ENCODE measurements at regions not wholly inside any gene's neighbourhood (a gene's known extent, or its start where the extent isn't known, plus 50 kb on each side); places are given as distances from the start of the nearest gene placed in this dataset.

DNA sequence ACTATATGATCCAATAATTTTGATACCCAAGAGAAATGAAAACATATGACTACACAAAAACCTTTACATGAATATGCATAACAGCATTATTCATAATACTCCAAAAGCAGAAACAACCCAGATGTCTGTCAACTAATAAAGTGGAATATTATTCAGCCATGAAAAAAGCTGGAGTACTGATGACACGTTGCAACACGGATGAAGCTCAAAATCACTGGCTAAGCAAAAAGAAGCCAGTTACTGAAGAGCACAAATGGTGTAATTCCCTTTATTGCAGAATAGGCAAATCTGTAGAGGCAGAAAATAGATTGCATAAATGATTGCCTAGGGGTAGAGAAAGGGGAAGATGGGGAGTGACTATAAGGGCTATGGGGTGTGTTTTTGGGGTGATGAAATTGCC lies 117.6 kb upstream of the FGF3 start:
- WGBS (ENCODE audit: insufficient coverage): 84% methylated on average over 2 of the region's 2 CpGs
- H3K9me3 Mint-ChIP-seq: peaks cover 0 to 9% (median 0%) of the 10 kb centered on the region in 3 donors
- no peak overlapping the region for H3K4me3 Mint-ChIP-seq
- H3K27ac Mint-ChIP-seq: no peak overlapping the region
- H3K4me1 ChIP-seq (ENCODE audit: control insufficient read depth in 1 of 2, extremely low read depth in 1 of 2, insufficient read depth in 2 of 2, low read length in 2 of 2): no peaks in the 10 kb centered on the region
- no peak for DNase-seq
- ChIA-PET POLR2A (no interaction called here), CTCF (no interaction called here)
- no peaks in the 10 kb centered on the region for H3K36me3 ChIP-seq (ENCODE audit: control insufficient read depth in 2 of 2, extremely low read depth in 1 of 2, insufficient read depth in 1 of 2, low read length in 1 of 2)
- no peaks in the 10 kb centered on the region for H3K36me3 Mint-ChIP-seq
- no peaks in the 10 kb centered on the region for H3K9me3 ChIP-seq
- peaks cover 12 to 22% of the 10 kb centered on the region in 2 donors for H3K27me3 Mint-ChIP-seq
- no peak for ATAC-seq (replicated peaks in 1 of 4)
- H3K27ac ChIP-seq (ENCODE audit: low read length): no peak overlapping the region
- H3K27me3 ChIP-seq (replicated peaks in 1 of 2; ENCODE audit: control insufficient read depth in 2 of 2, extremely low read depth in 1 of 2, insufficient read depth in 2 of 2, low read length in 1 of 2): peaks cover 5 to 29% of the 10 kb centered on the region in 2 experiments
- H3K4me3 ChIP-seq (ENCODE audit: control insufficient read depth in 1 of 2, extremely low read depth in 1 of 2, low read length in 1 of 2): no peak overlapping the region
- no peaks in the 10 kb centered on the region for H3K4me1 Mint-ChIP-seq

DNA sequence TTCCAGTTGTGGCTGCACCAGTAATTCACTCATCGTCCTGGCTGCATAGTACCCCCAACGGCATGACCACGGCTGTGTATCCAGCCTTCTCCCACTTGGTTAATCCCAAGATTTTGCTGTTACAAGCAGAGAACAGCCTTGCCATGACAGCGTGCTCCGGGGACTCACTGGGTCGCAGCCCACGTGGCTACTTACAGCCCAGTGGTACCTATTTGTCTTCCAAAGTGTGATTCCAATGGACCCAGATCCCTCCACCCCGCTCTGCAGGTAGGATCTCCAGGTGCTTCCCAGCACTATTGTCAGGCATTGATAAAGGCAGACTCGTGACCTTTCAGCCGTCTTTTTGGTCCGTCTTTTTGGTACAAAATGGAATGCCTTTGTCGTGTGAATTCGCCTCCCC lies 119.0 kb upstream of the FGF3 start:
- no peak for ATAC-seq (replicated peaks in 1 of 4)
- 82% methylated on average over 11 of the region's 13 CpGs for WGBS (ENCODE audit: insufficient coverage)
- Mint-ChIP-seq H3K27me3 (peaks cover 11 to 18% of the 10 kb centered on the region in 2 donors), H3K36me3 (no peaks in the 10 kb centered on the region), H3K4me1 (no peaks in the 10 kb centered on the region), H3K4me3 (no peak overlapping the region), H3K9me3 (peaks cover 0 to 9% (median 0%) of the 10 kb centered on the region in 3 donors), H3K27ac (no peak overlapping the region)
- ChIA-PET POLR2A (no interaction called here), CTCF (no interaction called here)
- H3K27ac ChIP-seq (ENCODE audit: low read length): no peak overlapping the region
- H3K4me1 ChIP-seq (ENCODE audit: control insufficient read depth in 1 of 2, extremely low read depth in 1 of 2, insufficient read depth in 2 of 2, low read length in 2 of 2): no peaks in the 10 kb centered on the region
- H3K36me3 ChIP-seq (ENCODE audit: control insufficient read depth in 2 of 2, extremely low read depth in 1 of 2, insufficient read depth in 1 of 2, low read length in 1 of 2): no peaks in the 10 kb centered on the region
- H3K9me3 ChIP-seq: no peaks in the 10 kb centered on the region
- H3K27me3 ChIP-seq (replicated peaks in 1 of 2; ENCODE audit: control insufficient read depth in 2 of 2, extremely low read depth in 1 of 2, insufficient read depth in 2 of 2, low read length in 1 of 2): peaks cover 5 to 33% of the 10 kb centered on the region in 2 experiments
- no peak for DNase-seq
- H3K4me3 ChIP-seq (ENCODE audit: control insufficient read depth in 1 of 2, extremely low read depth in 1 of 2, low read length in 1 of 2): no peak overlapping the region

DNA sequence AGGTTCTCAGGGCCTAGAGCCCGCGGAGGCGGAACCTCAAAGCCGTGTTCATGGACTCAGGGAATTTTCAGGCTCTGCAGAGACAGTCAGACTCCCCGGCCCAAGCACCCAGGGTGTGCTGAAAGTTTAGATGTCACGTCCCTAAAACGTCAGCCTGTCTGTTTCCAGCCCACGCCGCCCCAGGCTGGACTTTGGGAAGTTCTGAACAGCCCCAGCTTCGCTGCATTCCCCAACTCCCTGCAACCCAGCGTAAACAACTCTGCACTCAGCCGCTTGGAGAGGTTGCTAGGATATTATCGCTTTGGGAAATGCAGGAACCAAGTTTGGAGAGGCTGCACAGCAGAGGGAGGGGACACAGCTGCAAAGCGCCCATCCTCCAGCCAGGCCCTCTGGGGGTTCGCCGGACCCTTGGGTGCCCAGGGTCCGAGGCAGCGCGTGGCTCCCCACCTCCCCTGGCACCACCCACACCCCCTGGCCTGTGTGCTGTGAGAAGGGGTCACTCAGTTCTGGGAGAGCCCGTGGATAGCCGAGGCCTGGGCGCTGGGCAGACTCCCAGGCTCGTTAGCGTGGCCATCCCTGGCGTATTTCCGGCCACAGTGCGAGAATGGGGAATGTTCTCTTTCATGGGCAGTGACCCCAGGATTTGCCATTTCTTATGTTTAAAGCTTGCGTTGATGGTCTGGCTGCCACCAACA lies 120.5 kb upstream of the FGF3 start:
- CTCF ChIA-PET: interaction anchor here in 1 of 2 donors (0.7 kb wide), 1 partner anchor 1396 kb away, joined by 4 read pairs; no protein-coding TSS in a partner anchor
- DNase-seq: no peak

DNA sequence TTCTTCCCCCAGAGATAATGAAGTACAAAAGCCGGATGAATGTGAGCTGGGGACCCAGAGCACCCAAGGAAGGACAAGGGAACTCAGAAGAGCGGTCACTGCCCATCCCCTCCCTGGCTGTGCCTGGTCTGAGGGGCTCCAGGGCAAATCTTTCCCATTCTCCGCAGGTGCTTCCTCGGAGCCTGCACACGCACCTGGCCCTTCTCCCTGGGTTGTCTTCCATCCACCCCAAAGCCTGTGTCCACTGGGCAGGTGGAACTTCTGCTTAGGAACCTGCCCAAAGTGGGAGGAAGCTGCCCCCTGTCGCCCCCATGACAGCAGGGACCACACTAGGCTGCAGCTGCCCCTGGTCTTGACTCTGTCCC lies 121.0 kb upstream of the FGF3 start:
- H3K4me3 ChIP-seq (ENCODE audit: control insufficient read depth in 1 of 2, extremely low read depth in 1 of 2, low read length in 1 of 2): no peak overlapping the region
- H3K27me3 ChIP-seq (replicated peaks in 1 of 2; ENCODE audit: control insufficient read depth in 2 of 2, extremely low read depth in 1 of 2, insufficient read depth in 2 of 2, low read length in 1 of 2): peaks cover 3 to 46% of the 10 kb centered on the region in 2 experiments
- DNase-seq (no peak), ATAC-seq (replicated peaks in 1 of 4) (no peak)
- WGBS (ENCODE audit: insufficient coverage): 77% methylated on average over 6 of the region's 6 CpGs
- peaks cover 11 to 22% of the 10 kb centered on the region in 2 donors for H3K27me3 Mint-ChIP-seq
- H3K27ac ChIP-seq (ENCODE audit: low read length): no peak overlapping the region
- ChIA-PET POLR2A (no interaction called here), CTCF (no interaction called here)
- no peaks in the 10 kb centered on the region for H3K4me1 ChIP-seq (ENCODE audit: control insufficient read depth in 1 of 2, extremely low read depth in 1 of 2, insufficient read depth in 2 of 2, low read length in 2 of 2)
- H3K4me1 Mint-ChIP-seq: no peaks in the 10 kb centered on the region
- H3K36me3 Mint-ChIP-seq: no peaks in the 10 kb centered on the region
- no peak overlapping the region for H3K27ac Mint-ChIP-seq
- peaks cover 0 to 9% (median 0%) of the 10 kb centered on the region in 3 donors for H3K9me3 Mint-ChIP-seq
- H3K36me3 ChIP-seq (ENCODE audit: control insufficient read depth in 2 of 2, extremely low read depth in 1 of 2, insufficient read depth in 1 of 2, low read length in 1 of 2): no peaks in the 10 kb centered on the region
- no peaks in the 10 kb centered on the region for H3K9me3 ChIP-seq
- no peak overlapping the region for H3K4me3 Mint-ChIP-seq

More for the DNA sequence above, 120.5 kb upstream of the FGF3 start:
- Histone ChIP-seq H3K27me3 (replicated peaks in 1 of 2; ENCODE audit: control insufficient read depth in 2 of 2, extremely low read depth in 1 of 2, insufficient read depth in 2 of 2, low read length in 1 of 2) (peaks cover 3 to 47% of the 10 kb centered on the region in 2 experiments), H3K4me1 (ENCODE audit: control insufficient read depth in 1 of 2, extremely low read depth in 1 of 2, insufficient read depth in 2 of 2, low read length in 2 of 2) (no peaks in the 10 kb centered on the region), H3K27ac (ENCODE audit: low read length) (no peak overlapping the region), H3K36me3 (ENCODE audit: control insufficient read depth in 2 of 2, extremely low read depth in 1 of 2, insufficient read depth in 1 of 2, low read length in 1 of 2) (no peaks in the 10 kb centered on the region), H3K9me3 (no peaks in the 10 kb centered on the region), H3K4me3 (ENCODE audit: control insufficient read depth in 1 of 2, extremely low read depth in 1 of 2, low read length in 1 of 2) (no peak overlapping the region)
- H3K4me3 Mint-ChIP-seq: no peak overlapping the region
- ATAC-seq (replicated peaks in 1 of 4): no peak
- WGBS (ENCODE audit: insufficient coverage): 72% methylated on average over 18 of the region's 28 CpGs
- POLR2A ChIA-PET: no interaction called here
- no peaks in the 10 kb centered on the region for H3K4me1 Mint-ChIP-seq
- no peak overlapping the region for H3K27ac Mint-ChIP-seq
- H3K36me3 Mint-ChIP-seq: no peaks in the 10 kb centered on the region
- peaks cover 11 to 22% of the 10 kb centered on the region in 2 donors for H3K27me3 Mint-ChIP-seq
- peaks cover 0 to 9% (median 0%) of the 10 kb centered on the region in 3 donors for H3K9me3 Mint-ChIP-seq

DNA sequence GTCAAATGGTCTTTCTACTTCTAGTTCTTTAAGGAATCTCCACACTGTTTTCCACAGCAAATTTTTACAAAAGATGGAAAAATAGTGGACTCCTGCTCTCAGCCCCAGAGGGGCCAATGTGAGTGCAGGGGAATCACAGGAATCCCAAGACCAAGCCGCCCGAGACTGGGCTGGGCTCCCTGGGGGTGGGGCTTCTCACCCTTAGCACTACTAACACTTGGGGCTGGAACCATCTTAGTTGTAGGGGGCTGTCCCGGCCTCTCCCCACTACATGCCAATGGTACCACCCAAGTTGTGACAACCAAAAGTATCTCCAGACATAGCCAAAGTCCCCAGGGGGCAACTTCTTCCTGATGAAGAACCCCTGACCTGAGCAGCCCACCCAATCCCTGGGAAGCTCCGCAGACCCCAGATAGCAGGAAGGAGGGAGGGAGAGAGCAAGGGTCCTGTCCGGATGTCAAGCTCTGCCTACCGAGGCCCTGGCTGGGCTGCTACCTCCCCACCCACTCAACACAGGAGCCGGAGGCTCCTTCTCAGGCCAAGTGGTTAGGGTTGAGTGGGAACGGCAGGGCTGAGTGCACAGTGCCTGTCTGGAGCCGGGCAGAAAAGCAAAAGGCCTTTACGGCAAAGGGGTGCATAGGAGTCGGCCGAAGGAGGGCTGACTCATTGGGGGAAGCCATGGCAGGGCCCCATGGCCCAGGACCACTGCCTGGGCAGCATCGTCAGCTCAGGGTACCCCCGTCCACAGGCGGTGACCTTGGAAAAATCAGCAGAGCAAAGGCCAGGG lies 122.5 kb upstream of the FGF3 start:
- DNase-seq: no peak
- Mint-ChIP-seq H3K4me1 (no peaks in the 10 kb centered on the region), H3K9me3 (peaks cover 0 to 2% (median 0%) of the 10 kb centered on the region in 3 donors), H3K27me3 (peaks cover 11 to 22% of the 10 kb centered on the region in 2 donors), H3K36me3 (no peaks in the 10 kb centered on the region), H3K4me3 (no peak overlapping the region), H3K27ac (no peak overlapping the region)
- ChIA-PET POLR2A (no interaction called here), CTCF (no interaction called here)
- no peaks in the 10 kb centered on the region for H3K9me3 ChIP-seq
- H3K4me1 ChIP-seq (ENCODE audit: control insufficient read depth in 1 of 2, extremely low read depth in 1 of 2, insufficient read depth in 2 of 2, low read length in 2 of 2): no peaks in the 10 kb centered on the region
- H3K27me3 ChIP-seq (replicated peaks in 1 of 2; ENCODE audit: control insufficient read depth in 2 of 2, extremely low read depth in 1 of 2, insufficient read depth in 2 of 2, low read length in 1 of 2): peaks cover 3 to 46% of the 10 kb centered on the region in 2 experiments
- no peak overlapping the region for H3K27ac ChIP-seq (ENCODE audit: low read length)
- no peaks in the 10 kb centered on the region for H3K36me3 ChIP-seq (ENCODE audit: control insufficient read depth in 2 of 2, extremely low read depth in 1 of 2, insufficient read depth in 1 of 2, low read length in 1 of 2)
- WGBS (ENCODE audit: insufficient coverage): 74% methylated on average over 8 of the region's 15 CpGs
- no peak overlapping the region for H3K4me3 ChIP-seq (ENCODE audit: control insufficient read depth in 1 of 2, extremely low read depth in 1 of 2, low read length in 1 of 2)
- no peak for ATAC-seq (replicated peaks in 1 of 4)

DNA sequence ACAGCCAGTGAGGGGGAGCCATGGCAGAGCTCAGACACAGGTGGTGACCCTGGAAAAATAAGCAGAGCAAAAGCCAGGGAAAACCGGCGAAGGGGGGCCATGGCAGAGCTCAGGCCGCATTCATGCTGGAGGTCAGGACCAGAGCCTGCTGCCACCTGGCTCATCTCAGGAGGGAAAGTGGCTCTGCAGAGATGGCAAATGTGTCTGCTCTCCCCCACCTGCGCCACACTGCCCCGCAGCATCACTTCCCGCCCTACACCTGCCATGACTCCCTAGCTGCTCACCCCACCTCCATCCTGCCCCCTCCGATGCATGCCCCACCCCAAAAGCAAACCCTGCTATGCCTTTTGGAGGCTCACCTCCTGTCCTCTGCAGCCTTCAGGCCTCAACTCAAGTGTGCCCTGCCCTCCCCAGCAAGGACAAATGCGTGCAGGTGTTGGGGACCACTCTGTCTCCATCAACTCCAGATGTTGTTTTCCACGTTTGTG lies 123.2 kb upstream of the FGF3 start:
- H3K4me3 Mint-ChIP-seq: no peak overlapping the region
- peaks cover 11 to 22% of the 10 kb centered on the region in 2 donors for H3K27me3 Mint-ChIP-seq
- Histone ChIP-seq H3K36me3 (ENCODE audit: control insufficient read depth in 2 of 2, extremely low read depth in 1 of 2, insufficient read depth in 1 of 2, low read length in 1 of 2) (no peaks in the 10 kb centered on the region), H3K27ac (ENCODE audit: low read length) (no peak overlapping the region), H3K4me3 (ENCODE audit: control insufficient read depth in 1 of 2, extremely low read depth in 1 of 2, low read length in 1 of 2) (no peak overlapping the region), H3K27me3 (replicated peaks in 1 of 2; ENCODE audit: control insufficient read depth in 2 of 2, extremely low read depth in 1 of 2, insufficient read depth in 2 of 2, low read length in 1 of 2) (peaks cover 3 to 46% of the 10 kb centered on the region in 2 experiments), H3K4me1 (ENCODE audit: control insufficient read depth in 1 of 2, extremely low read depth in 1 of 2, insufficient read depth in 2 of 2, low read length in 2 of 2) (no peaks in the 10 kb centered on the region), H3K9me3 (no peaks in the 10 kb centered on the region)
- WGBS (ENCODE audit: insufficient coverage): 85% methylated on average over 9 of the region's 9 CpGs
- no peaks in the 10 kb centered on the region for H3K9me3 Mint-ChIP-seq
- CTCF ChIA-PET: no interaction called here
- DNase-seq: no peak
- H3K36me3 Mint-ChIP-seq: no peaks in the 10 kb centered on the region
- H3K27ac Mint-ChIP-seq: no peak overlapping the region
- POLR2A ChIA-PET: no interaction called here
- no peaks in the 10 kb centered on the region for H3K4me1 Mint-ChIP-seq
- no peak for ATAC-seq (replicated peaks in 1 of 4)
